ENCODE measurements at regions not wholly inside any gene's neighbourhood (a gene's known extent, or its start where the extent isn't known, plus 50 kb on each side); places are given as distances from the start of the nearest gene placed in this dataset.
"Not testable (repeated sequence)": the region's sequence is repeated elsewhere in the genome, so short reads cannot be mapped to it uniquely, and the experiment has no call there.

DNA sequence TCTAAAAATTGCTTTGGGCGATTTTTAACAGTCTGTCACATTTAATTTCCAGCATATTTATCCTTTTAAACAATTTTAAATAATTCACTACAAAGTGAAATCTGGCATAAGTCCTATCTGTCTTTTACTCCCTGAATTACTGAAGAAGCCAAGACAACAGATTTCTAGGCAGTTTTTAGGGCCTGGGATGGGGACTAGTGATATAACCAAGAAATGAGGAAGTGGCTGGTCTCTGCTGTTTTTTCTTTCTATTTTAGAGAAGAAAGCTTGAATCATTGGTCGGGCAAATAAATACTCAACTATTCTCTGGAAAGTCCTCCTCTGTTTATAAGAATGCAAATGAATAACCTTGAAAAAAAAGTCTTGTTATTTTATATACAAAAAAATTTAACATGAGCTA is 79.7 kb upstream of the SSBP2 start:
- no peak for DNase-seq (ENCODE audit: low read depth)

GRCh38 chr5:81829242-81829641 is 78.3 kb upstream of the SSBP2 start:
- no peak for DNase-seq (ENCODE audit: low read depth)

GRCh38 chr5:81827500-81827899 is 76.6 kb upstream of the SSBP2 start:
- no peak for DNase-seq (ENCODE audit: low read depth)

DNA sequence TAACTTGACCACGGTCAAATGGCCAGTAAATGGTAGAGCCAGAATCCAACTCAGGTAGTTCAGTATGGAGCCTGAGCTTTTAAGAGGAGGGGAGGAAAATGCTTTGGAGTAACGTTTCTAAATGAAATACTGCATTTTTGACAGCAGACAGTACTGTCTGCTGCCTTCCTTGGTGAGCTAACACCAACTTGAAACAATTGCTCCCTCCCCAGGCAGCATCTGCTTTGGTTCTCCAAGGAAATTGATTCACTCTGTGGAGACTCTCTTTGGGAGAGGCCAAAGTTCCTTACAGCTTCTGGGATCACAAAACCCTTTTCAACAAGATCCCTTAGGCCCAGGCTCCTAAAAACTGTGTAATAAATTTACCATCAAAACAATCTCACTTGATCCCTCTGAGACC is 75.2 kb upstream of the SSBP2 start:
- peak; percentile 45 for DNase-seq (ENCODE audit: low read depth)

- DNase-seq (ENCODE audit: low read depth): peak; percentile 61
These were observed 74.3 kb upstream of the SSBP2 start for GRCh38 chr5:81825237-81825636.

GRCh38 chr5:81823736-81824135 is 72.8 kb upstream of the SSBP2 start:
- DNase-seq (ENCODE audit: low read depth): not testable (repeated sequence)

GRCh38 chr5:81820863-81821262 is 70.0 kb upstream of the SSBP2 start:
- DNase-seq (ENCODE audit: low read depth): no peak

DNA sequence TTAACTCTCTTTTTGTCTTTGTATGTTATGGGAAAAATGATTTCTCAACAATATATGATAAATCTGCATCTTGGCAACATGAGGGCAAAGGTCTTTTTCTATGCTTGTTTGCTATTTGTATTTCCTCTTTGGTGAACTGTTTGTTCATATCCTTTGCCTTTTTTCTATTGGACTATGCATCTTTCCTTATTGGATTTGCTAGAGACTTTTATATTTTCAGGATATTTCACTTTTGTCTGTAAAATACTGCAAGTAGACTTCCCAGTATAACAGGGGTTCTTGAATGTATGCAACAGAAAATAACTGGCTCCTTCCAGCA is 69.4 kb upstream of the SSBP2 start:
- no peak for DNase-seq (ENCODE audit: low read depth)

DNA sequence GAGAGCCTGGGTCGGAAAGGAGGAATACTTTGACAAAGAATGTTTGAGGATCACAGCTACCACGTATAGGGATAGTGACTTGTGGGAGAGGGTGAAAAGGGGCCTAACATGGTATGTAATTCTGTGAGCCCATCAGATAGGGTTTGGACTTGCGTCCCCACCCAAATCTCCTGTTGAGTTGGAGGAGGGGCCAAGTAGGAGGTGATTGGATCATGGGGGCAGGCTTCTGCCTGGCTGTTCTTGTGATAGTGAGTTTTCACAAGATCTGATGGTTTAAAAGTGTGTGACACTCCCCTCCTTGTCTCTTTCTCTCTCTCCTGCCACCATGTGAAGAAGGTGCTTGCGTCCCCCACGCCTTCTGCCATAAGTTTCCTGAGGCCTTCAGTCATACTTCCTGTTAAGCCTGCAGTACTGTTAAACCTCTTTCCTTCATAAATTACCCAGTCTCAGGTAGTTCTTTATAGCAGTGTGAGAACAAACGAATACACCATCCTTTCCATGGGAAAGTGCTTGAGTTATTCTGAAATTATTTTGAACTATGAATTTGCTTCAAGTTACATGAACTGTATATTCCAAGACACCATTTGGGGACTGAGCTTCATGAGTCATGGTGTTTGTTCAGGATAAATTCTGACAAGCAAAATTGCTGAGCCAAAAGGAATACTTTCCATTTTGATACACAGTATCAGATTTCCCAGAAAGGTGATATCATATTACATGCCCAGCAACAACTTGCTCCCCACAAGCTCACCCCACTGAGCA is 68.8 kb upstream of the SSBP2 start:
- peak; percentile 67 for DNase-seq (ENCODE audit: low read depth)

GRCh38 chr5:81817980-81818379 is 67.1 kb upstream of the SSBP2 start:
- no peak for DNase-seq (ENCODE audit: low read depth)

DNA sequence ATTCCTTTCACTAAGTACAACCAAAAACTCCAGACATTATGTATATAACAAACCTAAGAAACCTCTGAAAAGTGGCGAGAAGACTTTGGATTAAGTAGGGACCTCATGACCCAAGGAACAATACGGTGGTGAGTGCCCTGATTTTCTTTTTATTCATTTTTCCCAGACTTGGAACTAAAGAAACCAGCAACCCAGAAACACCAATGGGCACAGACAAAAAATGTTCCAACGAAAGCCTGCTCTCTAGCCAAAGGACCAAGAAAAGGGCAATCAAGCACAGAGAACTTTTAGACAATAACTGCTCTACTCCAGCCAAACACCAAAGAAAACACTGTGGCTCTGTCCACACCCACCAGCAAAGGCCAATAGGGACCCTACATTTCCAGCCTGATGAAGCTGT is 66.2 kb upstream of the SSBP2 start:
- no peak for DNase-seq (ENCODE audit: low read depth)

- no peak for DNase-seq (ENCODE audit: low read depth)
These were observed 64.4 kb upstream of the SSBP2 start for GRCh38 chr5:81815321-81815720.

DNA sequence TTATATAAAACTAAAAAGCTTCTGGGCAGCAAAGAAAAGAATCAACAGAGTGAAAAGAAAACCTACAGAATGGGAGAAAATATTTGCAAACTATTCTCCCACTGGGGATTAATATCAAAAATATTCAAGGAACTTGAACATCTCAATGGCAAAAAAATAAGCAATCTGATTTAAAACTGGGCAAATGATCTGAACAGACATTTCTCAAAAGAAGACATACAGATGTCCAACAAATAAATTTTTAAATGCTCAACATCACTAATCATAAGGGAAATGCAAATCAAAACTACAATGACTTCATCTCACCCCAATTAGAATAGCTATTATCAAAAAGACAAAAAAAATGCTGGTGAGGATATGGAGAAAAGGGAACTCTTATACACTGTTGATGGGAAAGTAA is 57.2 kb upstream of the SSBP2 start:
- no peak for DNase-seq (ENCODE audit: low read depth)

DNA sequence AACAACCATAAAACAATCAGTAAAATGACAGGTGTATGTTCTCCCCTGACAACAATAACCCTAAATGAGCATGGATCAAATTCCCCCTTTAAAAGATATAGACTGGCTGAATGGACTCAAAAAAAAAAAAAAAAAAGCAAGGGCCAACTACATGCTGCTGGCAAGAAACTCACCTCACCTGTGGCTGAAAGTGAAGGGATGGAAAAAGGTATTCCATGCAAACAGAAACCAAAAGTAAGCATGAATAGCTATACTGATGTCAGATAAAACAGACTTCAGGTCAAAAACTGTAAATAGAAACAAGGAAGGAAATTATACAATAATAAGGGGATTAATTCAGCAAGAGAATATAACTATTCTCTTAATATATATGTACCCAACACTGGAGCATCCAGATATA is 54.2 kb upstream of the SSBP2 start:
- no peak for DNase-seq (ENCODE audit: low read depth)

DNA sequence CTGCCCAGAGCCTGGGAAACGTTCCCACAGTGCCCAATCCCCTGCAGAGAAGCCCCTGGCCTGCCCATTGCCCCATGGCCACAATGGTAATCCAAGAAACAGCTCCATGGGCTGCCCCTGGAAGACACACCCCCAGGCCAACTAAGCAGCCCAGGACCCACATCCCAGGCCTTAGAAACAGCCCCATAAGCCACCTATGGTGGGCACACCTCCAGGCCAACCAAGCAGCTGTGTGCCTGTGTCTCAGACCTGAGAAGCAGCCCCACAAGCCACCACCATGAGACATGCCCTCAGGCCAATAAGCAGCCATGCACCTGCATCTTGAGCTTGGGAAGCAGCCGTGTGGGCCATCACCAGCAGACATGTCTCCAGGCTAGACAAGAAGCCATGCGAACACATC is 52.9 kb upstream of the SSBP2 start:
- no peak for DNase-seq (ENCODE audit: low read depth)

- DNase-seq (ENCODE audit: low read depth): no peak
These were observed 51.7 kb upstream of the SSBP2 start for GRCh38 chr5:81802625-81803024.

- DNase-seq (ENCODE audit: low read depth): no peak
These were observed 51.1 kb upstream of the SSBP2 start for GRCh38 chr5:81802020-81802419.

- no peak for DNase-seq (ENCODE audit: low read depth)
These were observed 49.9 kb upstream of the SSBP2 start for GRCh38 chr5:81800797-81801196.
